PC-3 (cell line): ENCODE measurements at regions not wholly inside any gene's neighbourhood (a gene's known extent, or its start where the extent isn't known, plus 50 kb on each side); places are given as distances from the start of the nearest gene placed in this dataset.

Source experiments
- EZH2 ChIP-seq: fragments of 300-600 bp; sonication (generic); IDR thresholded peaks from one replicate; pipeline ENCODE4 v1.6.1; 2017; ENCODE audit warnings: antibody characterized with exemption, mild to moderate bottlenecking, low read length; ENCODE audit not compliant: unreplicated experiment
- EZH2phosphoT487 ChIP-seq: fragments of 300-600 bp; sonication (generic); IDR thresholded peaks from 2 replicates; pipeline ENCODE4 v1.6.1; 2018; ENCODE audit warnings: mild to moderate bottlenecking, antibody characterized with exemption, low read length, borderline replicate concordance
- TF ChIP-seq, protein P1 (sequence below): fragments of 300-600 bp; sonication (generic); conservative IDR thresholded peaks from 2 replicates; pipeline ENCODE4 v1.5.1; 2017; ENCODE audit warnings: antibody characterized with exemption, low read depth, mild to moderate bottlenecking, low read length

DNA sequence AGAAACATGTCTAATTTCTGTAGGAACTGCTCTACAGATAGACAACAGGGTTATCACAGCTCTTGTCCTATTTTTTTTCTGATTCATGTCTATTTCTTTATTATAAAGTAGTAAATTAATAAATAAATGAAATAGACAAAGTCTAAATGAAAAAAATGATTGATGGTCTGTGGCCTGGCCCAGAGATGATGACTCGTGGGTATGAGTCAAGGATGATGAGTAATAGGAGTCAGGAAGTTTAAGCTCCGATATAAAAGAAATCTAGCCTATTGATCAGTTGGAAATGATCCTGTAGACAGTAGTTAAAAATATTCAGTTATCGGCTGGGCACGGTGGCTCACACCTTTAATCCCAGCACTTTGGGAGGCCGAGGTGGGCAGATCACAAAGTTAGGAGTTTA lies 90.6 kb upstream of the RTL1 start:
- TF ChIP-seq, protein P1, sequence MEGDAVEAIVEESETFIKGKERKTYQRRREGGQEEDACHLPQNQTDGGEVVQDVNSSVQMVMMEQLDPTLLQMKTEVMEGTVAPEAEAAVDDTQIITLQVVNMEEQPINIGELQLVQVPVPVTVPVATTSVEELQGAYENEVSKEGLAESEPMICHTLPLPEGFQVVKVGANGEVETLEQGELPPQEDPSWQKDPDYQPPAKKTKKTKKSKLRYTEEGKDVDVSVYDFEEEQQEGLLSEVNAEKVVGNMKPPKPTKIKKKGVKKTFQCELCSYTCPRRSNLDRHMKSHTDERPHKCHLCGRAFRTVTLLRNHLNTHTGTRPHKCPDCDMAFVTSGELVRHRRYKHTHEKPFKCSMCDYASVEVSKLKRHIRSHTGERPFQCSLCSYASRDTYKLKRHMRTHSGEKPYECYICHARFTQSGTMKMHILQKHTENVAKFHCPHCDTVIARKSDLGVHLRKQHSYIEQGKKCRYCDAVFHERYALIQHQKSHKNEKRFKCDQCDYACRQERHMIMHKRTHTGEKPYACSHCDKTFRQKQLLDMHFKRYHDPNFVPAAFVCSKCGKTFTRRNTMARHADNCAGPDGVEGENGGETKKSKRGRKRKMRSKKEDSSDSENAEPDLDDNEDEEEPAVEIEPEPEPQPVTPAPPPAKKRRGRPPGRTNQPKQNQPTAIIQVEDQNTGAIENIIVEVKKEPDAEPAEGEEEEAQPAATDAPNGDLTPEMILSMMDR = no peak
- TF ChIP-seq EZH2phosphoT487 (no peak), EZH2 (no peak)
